Heart right ventricle (tissue), 16 donors: ENCODE measurements at regions not wholly inside any gene's neighbourhood (a gene's known extent, or its start where the extent isn't known, plus 50 kb on each side); places are given as distances from the start of the nearest gene placed in this dataset.

ENCODE experiments used
- ATAC-seq, 8 donors: fragments of 200-7000 bp; cut with Tn5 transposase; one replicate each; pipeline ENCODE4 v1.9.1; 2020; ENCODE audit warnings: mild to moderate bottlenecking in 8 of 8, moderate library complexity in 8 of 8, moderate number of reproducible peaks in 1 of 8
- DNase-seq, 2 donors: peaks; one replicate each; pipeline ENCODE4 v3.0.0-alpha.2; 2020
- H3K27ac ChIP-seq, 10 donors: fragments of 200-600 bp; sonication (generic) in 2 of 10; one replicate each; pipeline versions ENCODE4 v1.5.0 to v1.8.0; 2020 to 2022; ENCODE audit warnings: mild to moderate bottlenecking in 3 of 10
- H3K27me3 ChIP-seq, 7 donors: fragments of 200-600 bp; one replicate each; pipeline ENCODE4 v1.8.0; 2021 to 2022; ENCODE audit warnings: mild to moderate bottlenecking in 2 of 7
- H3K36me3 ChIP-seq, 9 donors: fragments of 200-600 bp; sonication (generic) in 1 of 9; one replicate each; pipeline versions ENCODE4 v1.5.0 to v1.8.0; 2020 to 2022; ENCODE audit warnings: mild to moderate bottlenecking in 2 of 9
- H3K4me1 ChIP-seq, 9 donors: fragments of 200-600 bp; sonication (generic) in 1 of 9; one replicate each; pipeline versions ENCODE4 v1.5.0 to v1.8.0; 2020 to 2022; ENCODE audit warnings: mild to moderate bottlenecking in 4 of 9
- H3K4me3 ChIP-seq, 10 donors: fragments of 200-600 bp; sonication (generic) in 2 of 10; one replicate each; pipeline versions ENCODE4 v1.5.0 to v1.8.0; 2020 to 2022; ENCODE audit warnings: mild to moderate bottlenecking in 7 of 10, moderate library complexity in 2 of 10
- H3K9me3 ChIP-seq, 11 donors: fragments of 200-600 bp in 10 of 11; sonication (generic) in 2 of 11; one replicate each; pipeline versions ENCODE4 v1.5.0 to v1.8.0; 2013 to 2022; ENCODE audit warnings: mild to moderate bottlenecking in 2 of 11, control low read depth in 1 of 11, moderate library complexity in 1 of 11
- WGBS, 2 donors: extraction: QIAGEN DNeasy Blood & Tissue Kit; methylation state at CpG; one replicate each; pipeline ENCODE4 v1.1.7; 2013; ENCODE audit warnings: inconsistent platforms in 1 of 2; 5-methylcytosine and 5-hydroxymethylcytosine counted together
- intact Hi-C, 10 donors: fragments of 100-400 bp; cut with DNase I; formaldehyde crosslinking; loops; one replicate each; pipeline versions ENCODE4 v1.11.1 to v1.14.2; 2022
- TF ChIP-seq, protein P1 (sequence below), 9 donors: fragments of 200-600 bp; sonication (generic) in 2 of 9; IDR thresholded peaks; one replicate each; pipeline versions ENCODE4 v1.5.0 to v1.8.0; 2021 to 2022; ENCODE audit warnings: antibody characterized with exemption in 9 of 9, mild to moderate bottlenecking in 5 of 9, moderate library complexity in 1 of 9
- donor health status: Arrhythmogenic right ventricular cardiomyopathy.
- donor health status: ischemic (EF 13 %, LVEDD 7.1; RV severe dilation, severe dysfunction).
- donor health status: healthy with polysubstance abuse.
- donor health status: DM: no; HTN: yes; CAD: no.
- donor health status: DM: no; HTN: no; CAD: no.
- donor health status: ischemic (EF 25% LVEDD 6.9; RV normal size, moderate dysfunction).
- donor health status: ischemic (EF 25% LVEDD 5.7; RV mildly dilated, moderate dysfunction).
- donor health status: healthy.
- donor health status: DM: yes; HTN: yes; CAD: no.
- donor health status: Ischemic cardiomyopathy.
- donor health status: ischemic (EF 35%, LVEDD 5.7; RV mildly dilated, moderate dysfunction).
- donor health status: nonischemic (EF 11% LVEDD 7.7; RV severe dilation, severe dysfunction).
- donor health status: DM: yes; HTN: yes; CAD: no.
- donor health status: PGD.
- donor health status: ischemic (EF 29% LVEDD 5.4; RV normal size, mild dysfunction).
- donor health status: nonischemic (EF 23%, LVEDD 6.1; RV moderate dilation, normal function).

DNA sequence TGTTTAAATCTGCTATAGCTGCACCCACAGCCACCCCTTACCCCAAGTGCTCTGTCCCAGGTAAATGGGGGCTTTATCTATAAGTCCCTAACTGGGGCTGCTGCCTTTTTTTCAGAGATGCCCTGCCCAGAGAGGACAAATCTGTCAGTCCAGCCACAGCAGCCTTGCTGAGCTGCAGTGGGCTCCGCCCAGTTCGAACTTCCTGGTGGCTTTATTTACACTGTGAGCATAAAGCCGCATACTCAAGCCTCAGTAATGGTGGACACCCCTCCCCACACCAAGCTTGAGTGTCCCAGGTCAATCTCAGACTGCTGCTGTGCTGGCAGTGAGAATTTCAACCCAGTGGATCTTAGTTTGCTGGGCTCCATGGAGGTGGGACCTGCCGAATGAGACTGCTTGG lies 505.2 kb downstream of the CBLN4 start:
- H3K4me3 ChIP-seq: no peak overlapping the region
- H3K36me3 ChIP-seq: no peaks in the 10 kb centered on the region
- DNase-seq: no peak
- intact Hi-C loops: no loop called here
- no peaks in the 10 kb centered on the region for H3K27me3 ChIP-seq
- TF ChIP-seq, protein P1, sequence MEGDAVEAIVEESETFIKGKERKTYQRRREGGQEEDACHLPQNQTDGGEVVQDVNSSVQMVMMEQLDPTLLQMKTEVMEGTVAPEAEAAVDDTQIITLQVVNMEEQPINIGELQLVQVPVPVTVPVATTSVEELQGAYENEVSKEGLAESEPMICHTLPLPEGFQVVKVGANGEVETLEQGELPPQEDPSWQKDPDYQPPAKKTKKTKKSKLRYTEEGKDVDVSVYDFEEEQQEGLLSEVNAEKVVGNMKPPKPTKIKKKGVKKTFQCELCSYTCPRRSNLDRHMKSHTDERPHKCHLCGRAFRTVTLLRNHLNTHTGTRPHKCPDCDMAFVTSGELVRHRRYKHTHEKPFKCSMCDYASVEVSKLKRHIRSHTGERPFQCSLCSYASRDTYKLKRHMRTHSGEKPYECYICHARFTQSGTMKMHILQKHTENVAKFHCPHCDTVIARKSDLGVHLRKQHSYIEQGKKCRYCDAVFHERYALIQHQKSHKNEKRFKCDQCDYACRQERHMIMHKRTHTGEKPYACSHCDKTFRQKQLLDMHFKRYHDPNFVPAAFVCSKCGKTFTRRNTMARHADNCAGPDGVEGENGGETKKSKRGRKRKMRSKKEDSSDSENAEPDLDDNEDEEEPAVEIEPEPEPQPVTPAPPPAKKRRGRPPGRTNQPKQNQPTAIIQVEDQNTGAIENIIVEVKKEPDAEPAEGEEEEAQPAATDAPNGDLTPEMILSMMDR (IDR thresholded peaks at IDR 0.05): no peak
- WGBS, 2 donors: 71 to 77% methylated on average over 4 of the region's 4 CpGs
- peaks cover 0 to 16% (median 0%) of the 10 kb centered on the region in 11 donors for H3K9me3 ChIP-seq
- ATAC-seq: no peak
- no peak overlapping the region for H3K27ac ChIP-seq
- H3K4me1 ChIP-seq: no peaks in the 10 kb centered on the region

DNA sequence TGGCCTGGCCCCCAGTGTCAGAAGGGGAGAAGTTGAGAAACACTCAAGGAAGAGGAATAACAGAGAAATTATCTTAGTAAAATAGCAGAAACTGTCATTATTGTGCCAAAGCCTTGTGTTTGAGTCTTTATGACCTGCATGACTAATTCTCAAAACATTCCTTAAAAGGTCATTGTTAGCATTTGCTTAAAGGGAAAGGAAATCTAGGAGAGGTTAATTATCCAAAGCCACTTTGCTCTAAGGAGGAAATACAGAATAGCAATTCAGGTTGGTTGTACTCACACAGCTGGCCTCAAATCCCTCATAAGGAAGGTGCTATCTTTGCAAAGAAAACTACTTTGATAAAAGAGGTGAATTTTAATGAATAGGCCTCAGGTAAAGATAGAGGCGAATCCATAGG lies 516.7 kb downstream of the CBLN4 start:
- DNase-seq (no peak), ATAC-seq (no peak)
- WGBS, 2 donors: 88 to 89% methylated on average over 1 of the region's 1 CpG
- intact Hi-C loops: no loop called here
- Histone ChIP-seq H3K27me3 (no peaks in the 10 kb centered on the region), H3K4me1 (no peaks in the 10 kb centered on the region), H3K4me3 (no peak overlapping the region), H3K27ac (no peak overlapping the region), H3K36me3 (no peaks in the 10 kb centered on the region), H3K9me3 (peaks cover 0 to 21% (median 0%) of the 10 kb centered on the region in 11 donors)
- TF ChIP-seq, protein P1 (IDR thresholded peaks at IDR 0.05): no peak

DNA sequence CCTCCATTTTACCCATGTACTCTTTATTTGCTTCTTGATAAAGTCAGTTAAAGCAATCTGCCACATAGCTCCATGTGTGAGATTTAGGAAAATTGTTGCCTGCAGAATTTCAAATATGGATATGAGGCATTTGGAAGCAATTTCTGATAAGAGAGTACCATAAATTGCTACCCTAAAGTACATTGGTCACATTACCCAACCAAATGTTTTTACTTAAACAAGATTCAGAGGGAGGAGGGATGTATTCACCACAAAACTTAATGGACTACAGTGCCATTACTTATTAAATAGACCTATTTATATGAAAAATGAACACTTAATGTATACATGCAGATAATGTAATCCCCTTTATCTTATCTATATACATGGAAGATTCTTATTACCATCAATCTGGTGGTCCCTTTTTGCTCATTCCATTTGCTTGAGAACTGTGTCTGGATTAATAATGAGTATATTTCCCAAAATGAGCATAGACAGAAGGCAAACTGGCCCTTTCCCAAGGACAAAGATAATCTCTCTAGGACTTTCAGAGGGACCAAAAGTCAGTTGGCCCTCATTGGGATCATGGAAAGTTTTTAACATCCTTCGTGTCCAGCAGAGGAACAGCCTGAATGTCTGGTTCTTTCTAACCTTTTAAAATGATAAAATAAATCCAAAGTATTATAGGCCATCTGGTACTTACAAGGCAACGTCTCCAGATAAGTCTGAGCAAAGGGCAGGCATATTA lies 526.4 kb downstream of the CBLN4 start:
- peak in 2 of 8 donors; percentile 44 to 61 for ATAC-seq
- DNase-seq: no peak
- H3K36me3 ChIP-seq: no peaks in the 10 kb centered on the region
- no peaks in the 10 kb centered on the region for H3K9me3 ChIP-seq
- no peaks in the 10 kb centered on the region for H3K4me1 ChIP-seq
- intact Hi-C loops: no loop called here
- no peaks in the 10 kb centered on the region for H3K27me3 ChIP-seq
- H3K27ac ChIP-seq: no peak overlapping the region
- WGBS, 2 donors: 35 to 46% methylated on average over 2 of the region's 2 CpGs
- no peak overlapping the region for H3K4me3 ChIP-seq
- TF ChIP-seq, protein P1 (IDR thresholded peaks at IDR 0.05): no peak

DNA sequence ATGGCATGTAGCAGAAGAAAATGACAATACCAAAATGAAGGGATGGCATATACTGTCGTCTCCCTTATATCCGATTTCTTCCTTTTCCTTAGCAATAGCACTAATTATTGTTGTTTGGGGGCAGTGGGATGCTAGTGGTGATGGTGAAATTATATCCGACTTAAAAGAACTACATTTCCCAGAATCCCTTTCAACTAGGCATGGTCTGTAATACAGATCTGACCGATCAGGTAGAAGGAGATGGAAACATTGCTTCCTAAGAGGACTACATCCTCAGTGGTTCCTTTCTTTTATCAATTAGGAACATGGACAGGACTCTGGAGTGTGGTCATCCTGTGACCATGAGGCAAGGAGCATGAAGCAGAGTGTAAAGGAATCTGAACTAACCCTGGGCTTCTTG lies 532.6 kb downstream of the CBLN4 start:
- TF ChIP-seq, protein P1 (IDR thresholded peaks at IDR 0.05): no peak
- intact Hi-C loops: no loop called here

More for the DNA sequence above, 532.6 kb downstream of the CBLN4 start:
- ATAC-seq: no peak
- Histone ChIP-seq H3K4me3 (no peak overlapping the region), H3K27me3 (no peaks in the 10 kb centered on the region), H3K4me1 (no peaks in the 10 kb centered on the region), H3K36me3 (no peaks in the 10 kb centered on the region), H3K9me3 (no peaks in the 10 kb centered on the region), H3K27ac (no peak overlapping the region)
- WGBS, 2 donors: 56 to 58% methylated on average over 4 of the region's 4 CpGs
- DNase-seq: no peak
